H9 (cell line): ENCODE measurements at regions not wholly inside any gene's neighbourhood (a gene's known extent, or its start where the extent isn't known, plus 50 kb on each side); places are given as distances from the start of the nearest gene placed in this dataset.

Experiments
- DNase-seq: peaks from one replicate; pipeline ENCODE4 v3.0.0-alpha.2; 2017
- H2AFZ ChIP-seq: one replicate; pipeline ENCODE4 v1.6.1; 2013; ENCODE audit warnings: mild to moderate bottlenecking, low read length, control low read depth, moderate library complexity
- H2AK5ac ChIP-seq: 2 replicates; pipeline ENCODE4 v1.6.1; 2013; ENCODE audit warnings: low read length, control low read depth, mixed read lengths; ENCODE audit not compliant: insufficient read length
- H2BK120ac ChIP-seq: one replicate; pipeline ENCODE4 v1.6.1; 2013; ENCODE audit warnings: low read depth, mild to moderate bottlenecking, low read length, control low read depth, inconsistent platforms; ENCODE audit not compliant: poor library complexity, severe bottlenecking
- H2BK12ac ChIP-seq: 2 replicates; pipeline ENCODE4 v1.6.1; 2013; ENCODE audit warnings: low read length, control low read depth, mixed read lengths, low read depth; ENCODE audit not compliant: insufficient read length
- H2BK15ac ChIP-seq: 2 replicates; pipeline ENCODE4 v1.6.1; 2013; ENCODE audit warnings: low read depth, low read length, control low read depth
- H2BK20ac ChIP-seq: one replicate; pipeline ENCODE4 v1.6.1; 2013; ENCODE audit warnings: low read depth, mild to moderate bottlenecking, low read length, control low read depth, inconsistent platforms; ENCODE audit not compliant: poor library complexity, severe bottlenecking
- H2BK5ac ChIP-seq: 2 replicates; pipeline ENCODE4 v1.6.1; 2013; ENCODE audit warnings: low read length, control low read depth, mixed read lengths; ENCODE audit not compliant: insufficient read length
- H3K14ac ChIP-seq: 2 replicates; pipeline ENCODE4 v1.6.1; 2013; ENCODE audit warnings: low read length, control low read depth; ENCODE audit not compliant: insufficient read depth
- H3K18ac ChIP-seq: 2 replicates; pipeline ENCODE4 v1.6.1; 2013; ENCODE audit warnings: low read depth, mild to moderate bottlenecking, mixed read lengths, low read length, control low read depth; ENCODE audit not compliant: insufficient read length
- H3K23ac ChIP-seq: 2 replicates; pipeline ENCODE4 v1.6.1; 2013; ENCODE audit warnings: low read length, control low read depth, mixed read lengths, low read depth; ENCODE audit not compliant: insufficient read length
- H3K23me2 ChIP-seq: 2 replicates; pipeline ENCODE4 v1.6.1; 2013; ENCODE audit warnings: low read depth, mild to moderate bottlenecking, mixed read lengths, low read length, control low read depth; ENCODE audit not compliant: insufficient read length, poor library complexity, severe bottlenecking
- H3K27ac ChIP-seq: 2 replicates; pipeline ENCODE4 v1.5.1; 2013; ENCODE audit warnings: low read length, control low read depth, mixed read lengths, low read depth; ENCODE audit not compliant: insufficient read length
- H3K27me3 ChIP-seq: 2 replicates; pipeline ENCODE4 v1.6.1; 2013; ENCODE audit warnings: low read length, control low read depth, inconsistent platforms; ENCODE audit not compliant: insufficient read depth
- H3K4ac ChIP-seq: 2 replicates; pipeline ENCODE4 v1.6.1; 2013; ENCODE audit warnings: low read depth, mild to moderate bottlenecking, control low read depth, inconsistent platforms, low read length, moderate library complexity
- H3K4me1 ChIP-seq: 2 replicates; pipeline ENCODE4 v1.6.1; 2013; ENCODE audit warnings: low read length, control low read depth, inconsistent platforms; ENCODE audit not compliant: insufficient read depth
- H3K4me2 ChIP-seq: 2 replicates; pipeline ENCODE4 v1.6.1; 2013; ENCODE audit warnings: low read length, control low read depth, mixed read lengths; ENCODE audit not compliant: insufficient read length, insufficient read depth
- H3K56ac ChIP-seq: 2 replicates; pipeline ENCODE4 v1.6.1; 2013; ENCODE audit warnings: low read depth, mild to moderate bottlenecking, mixed read lengths, low read length, control low read depth; ENCODE audit not compliant: insufficient read length
- H3K79me1 ChIP-seq: 2 replicates; pipeline ENCODE4 v1.6.1; 2013; ENCODE audit warnings: low read depth, mild to moderate bottlenecking, moderate library complexity, low read length, control low read depth, inconsistent platforms; ENCODE audit not compliant: insufficient read depth, poor library complexity, severe bottlenecking
- H3K79me2 ChIP-seq: 2 replicates; pipeline ENCODE4 v1.6.1; 2013; ENCODE audit warnings: low read length, control low read depth, inconsistent platforms; ENCODE audit not compliant: insufficient read depth
- H3K9ac ChIP-seq: 2 replicates; pipeline ENCODE4 v1.6.1; 2013; ENCODE audit warnings: low read length, control low read depth, mixed read lengths; ENCODE audit not compliant: insufficient read length; ENCODE audit errors: extremely low read depth
- H3K9me3 ChIP-seq: one replicate; pipeline ENCODE4 v1.6.1; 2013; ENCODE audit warnings: low read depth, low read length, inconsistent platforms; ENCODE audit not compliant: control insufficient read depth
- H3T11ph ChIP-seq: one replicate; pipeline ENCODE4 v1.6.1; 2013; ENCODE audit warnings: mild to moderate bottlenecking, low read length, control low read depth, inconsistent platforms
- H4K20me1 ChIP-seq: one replicate; pipeline ENCODE4 v1.6.1; 2013; ENCODE audit not compliant: control insufficient read depth, insufficient read length, insufficient read depth
- H4K5ac ChIP-seq: 2 replicates; pipeline ENCODE4 v1.6.1; 2013; ENCODE audit warnings: low read depth, mild to moderate bottlenecking, mixed read lengths, low read length, control low read depth; ENCODE audit not compliant: insufficient read length
- H4K8ac ChIP-seq: replicated peaks from 2 replicates; pipeline ENCODE4 v1.6.1; 2013; ENCODE audit warnings: low read length, control low read depth, mixed read lengths, low read depth; ENCODE audit not compliant: insufficient read length
- H4K91ac ChIP-seq: 2 replicates; pipeline ENCODE4 v1.6.1; 2013; ENCODE audit warnings: low read depth, mild to moderate bottlenecking, moderate library complexity, mixed read lengths, low read length, control low read depth; ENCODE audit not compliant: insufficient read length
- H3K27ac Mint-ChIP-seq, 3 experiments: 2 replicates in 2 of 3; 3 replicates in 1 of 3; pipeline ENCODE4 v1.8.0; 2020 to 2021; ENCODE audit warnings: mixed read lengths in 3 of 3, mild to moderate bottlenecking in 1 of 3, moderate library complexity in 1 of 3
- H3K27me3 Mint-ChIP-seq: 2 replicates; pipeline ENCODE4 v1.8.0; 2021; ENCODE audit warnings: low read depth, mild to moderate bottlenecking, moderate library complexity, mixed read lengths
- H3K36me3 Mint-ChIP-seq, 3 experiments: 2 replicates in 2 of 3; 3 replicates in 1 of 3; pipeline ENCODE4 v1.8.0; 2020 to 2021; ENCODE audit warnings: low read depth in 3 of 3, mixed read lengths in 3 of 3; ENCODE audit not compliant: insufficient read depth in 1 of 3
- H3K4me1 Mint-ChIP-seq, 2 experiments: 2 replicates each; pipeline ENCODE4 v1.8.0; 2020; ENCODE audit warnings: mixed read lengths in 2 of 2
- H3K4me3 Mint-ChIP-seq, 2 experiments: 2 replicates in 1 of 2; 3 replicates in 1 of 2; pipeline ENCODE4 v1.8.0; 2020 to 2021; ENCODE audit warnings: mild to moderate bottlenecking in 2 of 2, mixed read lengths in 2 of 2, moderate library complexity in 1 of 2
- H3K9me3 Mint-ChIP-seq, 2 experiments: 2 replicates in 1 of 2; 3 replicates in 1 of 2; pipeline ENCODE4 v1.8.0; 2020; ENCODE audit warnings: mild to moderate bottlenecking in 2 of 2, mixed read lengths in 2 of 2, moderate library complexity in 1 of 2
- WGBS: extraction: QIAGEN DNeasy Blood & Tissue Kit; methylation state at CpG from one replicate; pipeline ENCODE4 v1.1.7; 2013; ENCODE audit warnings: missing lambda C conversion rate, low lambda C conversion rate, mixed read lengths; ENCODE audit not compliant: insufficient read length; ENCODE audit errors: extremely low coverage; 5-methylcytosine and 5-hydroxymethylcytosine counted together
- TF ChIP-seq, protein P1 (sequence below): fragments of 200-600 bp; sonication (generic); conservative IDR thresholded peaks from 3 replicates; pipeline ENCODE4 v1.8.0; 2021; ENCODE audit warnings: antibody characterized with exemption, mild to moderate bottlenecking

DNA sequence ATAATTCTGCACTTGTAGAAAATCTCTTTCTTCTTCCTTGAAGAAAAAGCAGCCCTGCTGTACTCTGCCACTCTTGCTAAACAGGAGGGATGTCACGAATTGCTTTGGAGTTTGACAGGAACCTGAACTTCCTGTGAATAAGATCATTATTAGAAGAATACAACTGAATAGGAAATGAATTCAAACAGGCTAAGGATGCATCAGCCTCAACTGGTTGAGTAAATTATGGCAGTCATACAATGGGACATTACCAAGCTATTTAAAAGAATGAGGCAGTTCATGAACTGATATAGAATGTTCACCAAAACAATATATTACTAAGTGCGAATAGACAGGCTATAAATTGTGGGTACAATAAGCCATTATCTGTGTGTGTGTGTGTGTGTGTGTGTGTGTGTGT lies 97.1 kb upstream of the DOCK1 start:
- no peak overlapping the region for H2BK12ac ChIP-seq

More for the DNA sequence above, 97.1 kb upstream of the DOCK1 start:
- Histone ChIP-seq H3K23me2 (no peaks in the 10 kb centered on the region), H3K23ac (no peak overlapping the region), H3K56ac (no peak overlapping the region), H4K91ac (no peak overlapping the region), H4K5ac (no peak overlapping the region), H4K20me1 (no peaks in the 10 kb centered on the region), H2BK20ac (no peak overlapping the region), H3K9me3 (no peaks in the 10 kb centered on the region), H2AK5ac (no peak overlapping the region), H3K79me1 (no peaks in the 10 kb centered on the region), H3K27ac (no peak overlapping the region), H2BK120ac (no peak overlapping the region), H2BK15ac (no peak overlapping the region), H2BK5ac (no peak overlapping the region), H3K4ac (no peak overlapping the region), H3K27me3 (no peaks in the 10 kb centered on the region), H3K18ac (no peak overlapping the region), H3K4me1 (no peaks in the 10 kb centered on the region), H2AFZ (no peak overlapping the region), H3K79me2 (no peaks in the 10 kb centered on the region), H4K8ac (no peak overlapping the region), H3K9ac (no peak overlapping the region), H3K4me2 (no peak overlapping the region), H3K14ac (no peak overlapping the region), H3T11ph (no peak overlapping the region)
- H3K9me3 Mint-ChIP-seq, result peaks cover 4 to 8% of the 10 kb centered on the region in 2 experiments; a peak in 3 of 5 replicates
- H3K4me1 Mint-ChIP-seq, result no peaks in the 10 kb centered on the region
- no peak for DNase-seq
- TF ChIP-seq, protein P1, sequence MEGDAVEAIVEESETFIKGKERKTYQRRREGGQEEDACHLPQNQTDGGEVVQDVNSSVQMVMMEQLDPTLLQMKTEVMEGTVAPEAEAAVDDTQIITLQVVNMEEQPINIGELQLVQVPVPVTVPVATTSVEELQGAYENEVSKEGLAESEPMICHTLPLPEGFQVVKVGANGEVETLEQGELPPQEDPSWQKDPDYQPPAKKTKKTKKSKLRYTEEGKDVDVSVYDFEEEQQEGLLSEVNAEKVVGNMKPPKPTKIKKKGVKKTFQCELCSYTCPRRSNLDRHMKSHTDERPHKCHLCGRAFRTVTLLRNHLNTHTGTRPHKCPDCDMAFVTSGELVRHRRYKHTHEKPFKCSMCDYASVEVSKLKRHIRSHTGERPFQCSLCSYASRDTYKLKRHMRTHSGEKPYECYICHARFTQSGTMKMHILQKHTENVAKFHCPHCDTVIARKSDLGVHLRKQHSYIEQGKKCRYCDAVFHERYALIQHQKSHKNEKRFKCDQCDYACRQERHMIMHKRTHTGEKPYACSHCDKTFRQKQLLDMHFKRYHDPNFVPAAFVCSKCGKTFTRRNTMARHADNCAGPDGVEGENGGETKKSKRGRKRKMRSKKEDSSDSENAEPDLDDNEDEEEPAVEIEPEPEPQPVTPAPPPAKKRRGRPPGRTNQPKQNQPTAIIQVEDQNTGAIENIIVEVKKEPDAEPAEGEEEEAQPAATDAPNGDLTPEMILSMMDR, result no peak
- WGBS, result no CpG with 5 or more reads among the region's 2 CpGs
- H3K27ac Mint-ChIP-seq, result no peak overlapping the region
- H3K36me3 Mint-ChIP-seq, result peaks cover 0 to 1% (median 0%) of the 10 kb centered on the region in 3 experiments; a peak in 1 of 7 replicates
- H3K4me3 Mint-ChIP-seq, result no peak overlapping the region
- H3K27me3 Mint-ChIP-seq, result no peaks in the 10 kb centered on the region
